H9 (cell line): ENCODE measurements at regions not wholly inside any gene's neighbourhood (a gene's known extent, or its start where the extent isn't known, plus 50 kb on each side); places are given as distances from the start of the nearest gene placed in this dataset.

ENCODE experiments used
- DNase-seq: peaks from one replicate; pipeline ENCODE4 v3.0.0-alpha.2; 2017
- H2AFZ ChIP-seq: one replicate; pipeline ENCODE4 v1.6.1; 2013; ENCODE audit warnings: mild to moderate bottlenecking, low read length, control low read depth, moderate library complexity
- H2AK5ac ChIP-seq: 2 replicates; pipeline ENCODE4 v1.6.1; 2013; ENCODE audit warnings: low read length, control low read depth, mixed read lengths; ENCODE audit not compliant: insufficient read length
- H2BK120ac ChIP-seq: one replicate; pipeline ENCODE4 v1.6.1; 2013; ENCODE audit warnings: low read depth, mild to moderate bottlenecking, low read length, control low read depth, inconsistent platforms; ENCODE audit not compliant: poor library complexity, severe bottlenecking
- H2BK12ac ChIP-seq: 2 replicates; pipeline ENCODE4 v1.6.1; 2013; ENCODE audit warnings: low read length, control low read depth, mixed read lengths, low read depth; ENCODE audit not compliant: insufficient read length
- H2BK15ac ChIP-seq: 2 replicates; pipeline ENCODE4 v1.6.1; 2013; ENCODE audit warnings: low read depth, low read length, control low read depth
- H2BK20ac ChIP-seq: one replicate; pipeline ENCODE4 v1.6.1; 2013; ENCODE audit warnings: low read depth, mild to moderate bottlenecking, low read length, control low read depth, inconsistent platforms; ENCODE audit not compliant: poor library complexity, severe bottlenecking
- H2BK5ac ChIP-seq: 2 replicates; pipeline ENCODE4 v1.6.1; 2013; ENCODE audit warnings: low read length, control low read depth, mixed read lengths; ENCODE audit not compliant: insufficient read length
- H3K14ac ChIP-seq: 2 replicates; pipeline ENCODE4 v1.6.1; 2013; ENCODE audit warnings: low read length, control low read depth; ENCODE audit not compliant: insufficient read depth
- H3K18ac ChIP-seq: 2 replicates; pipeline ENCODE4 v1.6.1; 2013; ENCODE audit warnings: low read depth, mild to moderate bottlenecking, mixed read lengths, low read length, control low read depth; ENCODE audit not compliant: insufficient read length
- H3K23ac ChIP-seq: 2 replicates; pipeline ENCODE4 v1.6.1; 2013; ENCODE audit warnings: low read length, control low read depth, mixed read lengths, low read depth; ENCODE audit not compliant: insufficient read length
- H3K23me2 ChIP-seq: 2 replicates; pipeline ENCODE4 v1.6.1; 2013; ENCODE audit warnings: low read depth, mild to moderate bottlenecking, mixed read lengths, low read length, control low read depth; ENCODE audit not compliant: insufficient read length, poor library complexity, severe bottlenecking
- H3K27ac ChIP-seq: 2 replicates; pipeline ENCODE4 v1.5.1; 2013; ENCODE audit warnings: low read length, control low read depth, mixed read lengths, low read depth; ENCODE audit not compliant: insufficient read length
- H3K27me3 ChIP-seq: 2 replicates; pipeline ENCODE4 v1.6.1; 2013; ENCODE audit warnings: low read length, control low read depth, inconsistent platforms; ENCODE audit not compliant: insufficient read depth
- H3K4ac ChIP-seq: 2 replicates; pipeline ENCODE4 v1.6.1; 2013; ENCODE audit warnings: low read depth, mild to moderate bottlenecking, control low read depth, inconsistent platforms, low read length, moderate library complexity
- H3K4me1 ChIP-seq: 2 replicates; pipeline ENCODE4 v1.6.1; 2013; ENCODE audit warnings: low read length, control low read depth, inconsistent platforms; ENCODE audit not compliant: insufficient read depth
- H3K4me2 ChIP-seq: 2 replicates; pipeline ENCODE4 v1.6.1; 2013; ENCODE audit warnings: low read length, control low read depth, mixed read lengths; ENCODE audit not compliant: insufficient read length, insufficient read depth
- H3K56ac ChIP-seq: 2 replicates; pipeline ENCODE4 v1.6.1; 2013; ENCODE audit warnings: low read depth, mild to moderate bottlenecking, mixed read lengths, low read length, control low read depth; ENCODE audit not compliant: insufficient read length
- H3K79me1 ChIP-seq: 2 replicates; pipeline ENCODE4 v1.6.1; 2013; ENCODE audit warnings: low read depth, mild to moderate bottlenecking, moderate library complexity, low read length, control low read depth, inconsistent platforms; ENCODE audit not compliant: insufficient read depth, poor library complexity, severe bottlenecking
- H3K79me2 ChIP-seq: 2 replicates; pipeline ENCODE4 v1.6.1; 2013; ENCODE audit warnings: low read length, control low read depth, inconsistent platforms; ENCODE audit not compliant: insufficient read depth
- H3K9ac ChIP-seq: 2 replicates; pipeline ENCODE4 v1.6.1; 2013; ENCODE audit warnings: low read length, control low read depth, mixed read lengths; ENCODE audit not compliant: insufficient read length; ENCODE audit errors: extremely low read depth
- H3K9me3 ChIP-seq: one replicate; pipeline ENCODE4 v1.6.1; 2013; ENCODE audit warnings: low read depth, low read length, inconsistent platforms; ENCODE audit not compliant: control insufficient read depth
- H3T11ph ChIP-seq: one replicate; pipeline ENCODE4 v1.6.1; 2013; ENCODE audit warnings: mild to moderate bottlenecking, low read length, control low read depth, inconsistent platforms
- H4K20me1 ChIP-seq: one replicate; pipeline ENCODE4 v1.6.1; 2013; ENCODE audit not compliant: control insufficient read depth, insufficient read length, insufficient read depth
- H4K5ac ChIP-seq: 2 replicates; pipeline ENCODE4 v1.6.1; 2013; ENCODE audit warnings: low read depth, mild to moderate bottlenecking, mixed read lengths, low read length, control low read depth; ENCODE audit not compliant: insufficient read length
- H4K8ac ChIP-seq: replicated peaks from 2 replicates; pipeline ENCODE4 v1.6.1; 2013; ENCODE audit warnings: low read length, control low read depth, mixed read lengths, low read depth; ENCODE audit not compliant: insufficient read length
- H4K91ac ChIP-seq: 2 replicates; pipeline ENCODE4 v1.6.1; 2013; ENCODE audit warnings: low read depth, mild to moderate bottlenecking, moderate library complexity, mixed read lengths, low read length, control low read depth; ENCODE audit not compliant: insufficient read length
- H3K27ac Mint-ChIP-seq, 3 experiments: 2 replicates in 2 of 3; 3 replicates in 1 of 3; pipeline ENCODE4 v1.8.0; 2020 to 2021; ENCODE audit warnings: mixed read lengths in 3 of 3, mild to moderate bottlenecking in 1 of 3, moderate library complexity in 1 of 3
- H3K27me3 Mint-ChIP-seq: 2 replicates; pipeline ENCODE4 v1.8.0; 2021; ENCODE audit warnings: low read depth, mild to moderate bottlenecking, moderate library complexity, mixed read lengths
- H3K36me3 Mint-ChIP-seq, 3 experiments: 2 replicates in 2 of 3; 3 replicates in 1 of 3; pipeline ENCODE4 v1.8.0; 2020 to 2021; ENCODE audit warnings: low read depth in 3 of 3, mixed read lengths in 3 of 3; ENCODE audit not compliant: insufficient read depth in 1 of 3
- H3K4me1 Mint-ChIP-seq, 2 experiments: 2 replicates each; pipeline ENCODE4 v1.8.0; 2020; ENCODE audit warnings: mixed read lengths in 2 of 2
- H3K4me3 Mint-ChIP-seq, 2 experiments: 2 replicates in 1 of 2; 3 replicates in 1 of 2; pipeline ENCODE4 v1.8.0; 2020 to 2021; ENCODE audit warnings: mild to moderate bottlenecking in 2 of 2, mixed read lengths in 2 of 2, moderate library complexity in 1 of 2
- H3K9me3 Mint-ChIP-seq, 2 experiments: 2 replicates in 1 of 2; 3 replicates in 1 of 2; pipeline ENCODE4 v1.8.0; 2020; ENCODE audit warnings: mild to moderate bottlenecking in 2 of 2, mixed read lengths in 2 of 2, moderate library complexity in 1 of 2
- WGBS: extraction: QIAGEN DNeasy Blood & Tissue Kit; methylation state at CpG from one replicate; pipeline ENCODE4 v1.1.7; 2013; ENCODE audit warnings: missing lambda C conversion rate, low lambda C conversion rate, mixed read lengths; ENCODE audit not compliant: insufficient read length; ENCODE audit errors: extremely low coverage; 5-methylcytosine and 5-hydroxymethylcytosine counted together
- TF ChIP-seq, protein P1 (sequence below): fragments of 200-600 bp; sonication (generic); conservative IDR thresholded peaks from 3 replicates; pipeline ENCODE4 v1.8.0; 2021; ENCODE audit warnings: antibody characterized with exemption, mild to moderate bottlenecking

DNA sequence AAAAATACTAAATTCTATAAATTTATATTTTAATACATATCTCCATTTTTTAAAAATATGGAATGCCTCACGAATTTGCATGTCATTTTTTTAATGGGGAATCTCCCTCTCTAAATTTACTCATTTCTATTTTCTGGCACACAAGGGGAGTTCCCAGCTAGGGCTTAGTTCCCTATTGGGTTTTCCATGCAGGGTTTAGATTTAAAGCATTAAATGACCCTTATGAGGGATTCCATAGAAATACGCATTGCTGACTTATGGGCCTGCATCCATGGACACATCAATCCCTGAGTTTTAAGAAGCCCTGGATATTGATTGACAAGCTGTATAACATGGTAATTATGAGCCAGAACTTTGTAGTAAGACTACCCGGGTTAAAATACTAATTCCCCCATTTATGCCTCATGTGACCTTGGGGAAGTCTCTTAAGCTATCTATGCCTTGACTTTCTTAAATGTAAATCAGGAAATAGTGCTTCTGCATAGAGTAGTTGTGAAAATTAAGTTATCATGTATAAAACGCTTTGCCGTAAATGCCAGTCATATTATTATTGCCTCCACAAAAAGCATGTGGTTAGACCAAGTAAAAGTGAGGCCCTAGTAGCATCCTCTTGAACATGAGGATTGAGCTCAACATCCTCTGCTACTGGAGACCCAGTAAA is 78.8 kb upstream of the ANKRD1 start:
- Mint-ChIP-seq H3K4me1 (no peaks in the 10 kb centered on the region), H3K9me3 (no peaks in the 10 kb centered on the region), H3K36me3 (no peaks in the 10 kb centered on the region), H3K27ac (no peak overlapping the region), H3K4me3 (no peak overlapping the region), H3K27me3 (peaks cover 19% of the 10 kb centered on the region)
- Histone ChIP-seq H2BK15ac (no peak overlapping the region), H4K20me1 (no peaks in the 10 kb centered on the region), H3K18ac (no peak overlapping the region), H3K4ac (no peak overlapping the region), H3K79me2 (no peaks in the 10 kb centered on the region), H3K9me3 (no peaks in the 10 kb centered on the region), H3K79me1 (no peaks in the 10 kb centered on the region), H4K5ac (no peak overlapping the region), H3K23me2 (no peaks in the 10 kb centered on the region), H3K27me3 (no peaks in the 10 kb centered on the region; the same call in 1 of the 2 replicates), H3K14ac (no peak overlapping the region), H2BK12ac (no peak overlapping the region), H3K9ac (no peak overlapping the region), H2BK20ac (no peak overlapping the region), H3K4me2 (no peak overlapping the region), H3K4me1 (no peaks in the 10 kb centered on the region), H2AK5ac (no peak overlapping the region), H3K56ac (no peak overlapping the region), H3K23ac (no peak overlapping the region), H2AFZ (no peak overlapping the region), H2BK5ac (no peak overlapping the region), H4K91ac (no peak overlapping the region), H4K8ac (no peak overlapping the region), H3T11ph (no peak overlapping the region), H2BK120ac (no peak overlapping the region), H3K27ac (no peak overlapping the region)
- WGBS, result no CpG with 5 or more reads among the region's 5 CpGs
- TF ChIP-seq, protein P1, sequence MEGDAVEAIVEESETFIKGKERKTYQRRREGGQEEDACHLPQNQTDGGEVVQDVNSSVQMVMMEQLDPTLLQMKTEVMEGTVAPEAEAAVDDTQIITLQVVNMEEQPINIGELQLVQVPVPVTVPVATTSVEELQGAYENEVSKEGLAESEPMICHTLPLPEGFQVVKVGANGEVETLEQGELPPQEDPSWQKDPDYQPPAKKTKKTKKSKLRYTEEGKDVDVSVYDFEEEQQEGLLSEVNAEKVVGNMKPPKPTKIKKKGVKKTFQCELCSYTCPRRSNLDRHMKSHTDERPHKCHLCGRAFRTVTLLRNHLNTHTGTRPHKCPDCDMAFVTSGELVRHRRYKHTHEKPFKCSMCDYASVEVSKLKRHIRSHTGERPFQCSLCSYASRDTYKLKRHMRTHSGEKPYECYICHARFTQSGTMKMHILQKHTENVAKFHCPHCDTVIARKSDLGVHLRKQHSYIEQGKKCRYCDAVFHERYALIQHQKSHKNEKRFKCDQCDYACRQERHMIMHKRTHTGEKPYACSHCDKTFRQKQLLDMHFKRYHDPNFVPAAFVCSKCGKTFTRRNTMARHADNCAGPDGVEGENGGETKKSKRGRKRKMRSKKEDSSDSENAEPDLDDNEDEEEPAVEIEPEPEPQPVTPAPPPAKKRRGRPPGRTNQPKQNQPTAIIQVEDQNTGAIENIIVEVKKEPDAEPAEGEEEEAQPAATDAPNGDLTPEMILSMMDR, result no peak
- no peak for DNase-seq
